GM20000 (cell line): ENCODE measurements at regions not wholly inside any gene's neighbourhood (a gene's known extent, or its start where the extent isn't known, plus 50 kb on each side); places are given as distances from the start of the nearest gene placed in this dataset.

Experiments
- DNase-seq: peaks from one replicate; pipeline ENCODE4 v3.0.0; 2012; ENCODE audit warnings: low spot score
- CTCF ChIP-seq: IDR thresholded peaks from 2 replicates; pipeline ENCODE4 v1.5.1; 2012; ENCODE audit warnings: mild to moderate bottlenecking, control low read depth; ENCODE audit errors: extremely low read depth, missing control alignments

DNA sequence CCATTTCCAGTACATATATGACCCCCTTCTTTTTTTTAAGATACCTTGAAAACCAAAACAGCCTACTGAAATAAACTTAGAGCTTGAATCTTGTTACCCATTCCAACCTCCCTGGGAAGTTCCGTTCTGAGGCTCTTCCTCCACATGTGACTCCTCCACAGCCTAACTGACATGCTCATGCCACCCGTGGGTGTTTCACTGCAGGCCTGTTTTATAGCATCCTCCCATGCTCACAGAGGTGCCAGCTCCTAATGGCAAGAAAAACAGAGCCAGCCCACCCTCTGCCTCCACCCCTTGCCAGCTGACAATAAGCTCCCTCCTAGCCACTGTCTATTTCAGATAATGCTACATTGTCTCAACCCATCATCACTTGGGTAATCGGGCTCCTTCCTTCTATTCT lies 97.6 kb upstream of the E2F8 start:
- TF ChIP-seq CTCF = no peak
- DNase-seq = no peak

DNA sequence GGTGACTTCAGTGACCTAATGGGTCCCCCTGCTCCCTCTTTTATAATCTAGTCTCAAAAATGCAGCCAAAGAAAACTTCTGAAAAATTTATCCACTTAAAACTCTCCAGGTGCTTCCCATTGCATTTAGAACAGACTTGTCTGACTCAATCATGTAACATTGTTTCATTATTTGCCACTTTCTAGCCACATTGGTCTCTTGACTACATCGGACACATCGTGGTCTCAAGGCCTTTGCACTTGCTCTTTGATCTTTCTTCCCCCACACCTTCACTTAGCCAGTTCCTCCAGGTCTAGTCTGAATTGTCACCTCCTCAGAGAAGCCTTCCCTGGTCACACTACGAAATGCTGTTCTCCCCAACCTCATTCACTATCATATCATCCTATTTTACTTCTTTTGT lies 97.0 kb upstream of the E2F8 start:
- DNase-seq = no peak
- no peak for TF ChIP-seq CTCF

- DNase-seq = no peak
- TF ChIP-seq CTCF = no peak
Measured at GRCh38 chr11:19336331-19336730, 95.6 kb upstream of the E2F8 start.

GRCh38 chr11:19332476-19332875 lies 91.7 kb upstream of the E2F8 start:
- TF ChIP-seq CTCF = no peak
- DNase-seq = peak; percentile 39

- DNase-seq = no peak
- no peak for TF ChIP-seq CTCF
Measured at GRCh38 chr11:19330416-19330815, 89.7 kb upstream of the E2F8 start.

DNA sequence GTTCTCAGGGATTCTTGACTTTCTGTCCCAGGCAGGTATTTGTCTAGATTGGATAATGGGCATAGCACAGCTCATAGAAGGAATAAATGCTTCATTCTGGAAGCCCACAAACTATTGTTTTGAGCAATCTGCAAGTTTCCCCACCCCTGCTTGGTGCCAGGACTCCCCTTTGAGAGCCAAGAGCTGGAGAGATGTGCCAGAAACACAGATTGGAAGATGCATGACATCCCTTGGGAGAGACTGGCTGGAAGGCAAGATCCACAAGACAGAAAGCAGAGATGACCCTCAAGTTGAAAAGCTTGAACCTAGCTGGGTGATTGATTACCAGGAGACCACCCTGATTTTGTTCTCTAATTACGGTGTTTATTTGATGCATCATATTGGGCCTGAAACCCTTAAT lies 89.2 kb upstream of the E2F8 start:
- DNase-seq = no peak

GRCh38 chr11:19328586-19329311 lies 88.0 kb upstream of the E2F8 start:
- no peak for TF ChIP-seq CTCF

More for the DNA sequence above, 89.2 kb upstream of the E2F8 start:
- TF ChIP-seq CTCF = no peak

More at GRCh38 chr11:19328586-19329311, 88.0 kb upstream of the E2F8 start:
- DNase-seq = no peak
